SHP77 (cell line): ENCODE measurements at regions not wholly inside any gene's neighbourhood (a gene's known extent, or its start where the extent isn't known, plus 50 kb on each side); places are given as distances from the start of the nearest gene placed in this dataset.
"Not testable (repeated sequence)": the region's sequence is repeated elsewhere in the genome, so short reads cannot be mapped to it uniquely, and the experiment has no call there.

ENCODE experiments used
- DNase-seq, 2 experiments: peaks; one replicate each; lab custom pipeline; 2025; lab: John Stamatoyannopoulos, UW

DNA sequence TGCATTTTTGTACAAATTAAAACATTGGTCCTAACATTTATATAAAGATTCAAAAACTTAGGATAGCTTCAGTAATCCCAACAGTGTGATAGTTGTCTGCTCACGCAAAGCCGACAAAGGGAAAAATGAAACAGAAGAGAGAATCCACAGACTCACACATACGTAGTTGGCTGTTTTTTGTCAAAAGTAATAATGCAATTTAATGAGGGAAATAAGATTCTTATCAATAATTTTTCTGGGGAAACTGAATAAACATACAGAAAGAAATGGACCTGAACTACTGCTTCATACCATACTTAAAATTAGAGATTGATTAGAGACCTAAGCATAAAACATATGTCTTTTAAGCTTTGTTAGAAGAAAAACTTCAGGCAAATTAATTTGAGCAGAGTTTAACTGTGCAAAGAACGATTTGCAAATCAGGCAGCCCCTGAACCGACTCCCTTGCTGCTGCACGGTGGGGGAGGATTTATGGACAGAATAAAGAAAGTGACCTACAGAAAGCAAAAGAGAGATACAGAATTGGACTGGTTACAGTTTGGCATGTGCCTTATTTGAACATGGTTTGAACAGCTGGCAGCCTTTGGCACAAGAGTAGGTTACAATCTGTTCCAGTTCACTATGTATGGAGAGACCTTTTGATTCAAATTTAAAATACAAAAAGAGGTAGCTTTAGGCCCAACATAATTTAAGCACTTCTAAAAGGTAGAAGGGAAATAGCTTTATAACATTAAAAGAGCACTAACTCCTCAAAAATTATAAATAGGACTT lies 64.9 kb upstream of the CTSV start:
- DNase-seq: peak; percentile 27 to 46

- DNase-seq: not testable (repeated sequence)
Measured at GRCh38 chr9:97099540-97099939, 60.6 kb upstream of the CTSV start.

GRCh38 chr9:97096793-97097192 lies 57.9 kb upstream of the CTSV start:
- DNase-seq: no peak

GRCh38 chr9:97089361-97089760 lies 50.4 kb upstream of the CTSV start:
- not testable (repeated sequence) for DNase-seq
